GM18507 (cell line): ENCODE measurements at regions not wholly inside any gene's neighbourhood (a gene's known extent, or its start where the extent isn't known, plus 50 kb on each side); places are given as distances from the start of the nearest gene placed in this dataset.

ENCODE experiments used
- DNase-seq: peaks from one replicate; pipeline ENCODE4 v3.0.0; 2011; ENCODE audit warnings: low read depth; ENCODE audit not compliant: insufficient read length; ENCODE audit errors: extremely low spot score
- FAIRE-seq: peaks from 2 replicates; lab custom pipeline; 2011; peaks lifted over from hg19 to GRCh38; lab: Jason Lieb, UNC

GRCh38 chr4:3850128-3850527 is 83.9 kb downstream of the ADRA2C start:
- FAIRE-seq (no peak), DNase-seq (no peak)

- no peak for DNase-seq
- FAIRE-seq, result no peak
These were observed 85.0 kb downstream of the ADRA2C start for GRCh38 chr4:3851211-3851610.

GRCh38 chr4:3851881-3852280 is 85.7 kb downstream of the ADRA2C start:
- DNase-seq (no peak), FAIRE-seq (no peak)

- FAIRE-seq (no peak), DNase-seq (no peak)
These were observed 86.1 kb downstream of the ADRA2C start for GRCh38 chr4:3852309-3852708.

GRCh38 chr4:3852711-3853110 is 86.5 kb downstream of the ADRA2C start:
- DNase-seq (no peak), FAIRE-seq (no peak)

- FAIRE-seq (no peak), DNase-seq (no peak)
These were observed 87.3 kb downstream of the ADRA2C start for GRCh38 chr4:3853388-3854035.

- DNase-seq (no peak), FAIRE-seq (no peak)
These were observed 88.5 kb downstream of the ADRA2C start for GRCh38 chr4:3854661-3855060.

GRCh38 chr4:3855646-3856045 is 89.5 kb downstream of the ADRA2C start:
- DNase-seq (no peak), FAIRE-seq (no peak)

- FAIRE-seq, result no peak
- no peak for DNase-seq
These were observed 90.5 kb downstream of the ADRA2C start for GRCh38 chr4:3856604-3857204.

GRCh38 chr4:3857269-3857926 is 91.2 kb downstream of the ADRA2C start:
- DNase-seq, result no peak
- no peak for FAIRE-seq

GRCh38 chr4:3858046-3858730 is 92.0 kb downstream of the ADRA2C start:
- DNase-seq (no peak), FAIRE-seq (no peak)

- no peak for FAIRE-seq
- DNase-seq, result no peak
These were observed 92.7 kb downstream of the ADRA2C start for GRCh38 chr4:3858765-3859388.

- FAIRE-seq, result no peak
- DNase-seq, result no peak
These were observed 93.4 kb downstream of the ADRA2C start for GRCh38 chr4:3859571-3859970.

GRCh38 chr4:3860061-3860912 is 94.1 kb downstream of the ADRA2C start:
- DNase-seq (no peak), FAIRE-seq (no peak)

- no peak for DNase-seq
- no peak for FAIRE-seq
These were observed 94.9 kb downstream of the ADRA2C start for GRCh38 chr4:3860913-3861636.

GRCh38 chr4:3861720-3862639 is 95.8 kb downstream of the ADRA2C start:
- DNase-seq (no peak), FAIRE-seq (no peak)

- DNase-seq (no peak), FAIRE-seq (no peak)
These were observed 96.6 kb downstream of the ADRA2C start for GRCh38 chr4:3862640-3863420.
